GM12878 (cell line): ENCODE measurements at regions not wholly inside any gene's neighbourhood (a gene's known extent, or its start where the extent isn't known, plus 50 kb on each side); places are given as distances from the start of the nearest gene placed in this dataset.

Source experiments
- ATAC-seq: fragments of 200-7000 bp; cut with Tn5 transposase; 3 replicates; pipeline ENCODE4 v1.9.1; 2020; ENCODE audit warnings: mild to moderate bottlenecking, moderate library complexity
- BruUV-seq: library from RNA; stranded (reverse); fragments of 400-500 nt; replicated peaks from 2 replicates; lab custom pipeline; 2021; lab: Mats Ljungman, UMichigan
- CTCF ChIA-PET: fragments of 300-600 bp; sonication (Branson Sonifier 250); formaldehyde crosslinking; extraction: SDS; loops from one replicate; lab custom pipeline; 2021; ENCODE audit warnings: inconsistent platforms; lab: Yijun Ruan, JAX
- POLR2A ChIA-PET: fragments of 350-600 bp; formaldehyde crosslinking; extraction: SDS; loops from one replicate; lab custom pipeline; 2021; ENCODE audit warnings: inconsistent platforms; lab: Charles Lee
- RAD21 ChIA-PET: fragments of 300-600 bp; sonication (Branson Sonifier 250); formaldehyde crosslinking; loops from one replicate; lab custom pipeline; 2023; ENCODE audit warnings: antibody characterized with exemption; ENCODE audit not compliant: unreplicated experiment; lab: Charles Lee
- SMC1A ChIA-PET: fragments of 300-600 bp; sonication (Branson Sonifier 250); formaldehyde crosslinking; loops from one replicate; lab custom pipeline; 2023; ENCODE audit not compliant: unreplicated experiment, uncharacterized antibody; lab: Charles Lee
- DNase-seq: peaks from one replicate; pipeline ENCODE4 v3.0.0-alpha.2; 2011; ENCODE audit warnings: low read depth, low spot score
- FAIRE-seq: peaks from 3 replicates; lab custom pipeline; 2011; peaks lifted over from hg19 to GRCh38; lab: Jason Lieb, UNC
- H2AFZ ChIP-seq: 2 replicates; pipeline ENCODE4 v1.6.0; 2011; ENCODE audit warnings: low read depth, low read length, control low read depth; ENCODE audit not compliant: control insufficient read depth
- H3K27ac ChIP-seq: 2 replicates; pipeline ENCODE4 v1.5.1; 2011; ENCODE audit warnings: control low read depth; ENCODE audit not compliant: control insufficient read depth, insufficient read depth
- H3K27me3 ChIP-seq, 2 experiments: replicated peaks in 1 of 2; 2 replicates each; pipeline versions ENCODE4 v1.6.0 to v1.6.1; 2011; ENCODE audit warnings: low read length in 1 of 2; ENCODE audit not compliant: control insufficient read depth in 2 of 2, insufficient read depth in 2 of 2
- H3K36me3 ChIP-seq, 2 experiments: 2 replicates each; pipeline ENCODE4 v1.5.1; 2011; ENCODE audit warnings: low read length in 1 of 2; ENCODE audit not compliant: control insufficient read depth in 2 of 2, insufficient read depth in 2 of 2
- H3K4me1 ChIP-seq: 2 replicates; pipeline ENCODE4 v1.6.1; 2011; ENCODE audit warnings: mild to moderate bottlenecking, low read length, moderate library complexity, mixed read lengths; ENCODE audit not compliant: control insufficient read depth, insufficient read depth
- H3K4me2 ChIP-seq: 2 replicates; pipeline ENCODE4 v1.6.0; 2011; ENCODE audit warnings: control low read depth; ENCODE audit not compliant: control insufficient read depth, insufficient read depth
- H3K4me3 ChIP-seq: fragments of 200-600 bp; sonication (generic); 2 replicates; pipeline ENCODE4 v1.5.1; 2016
- H3K79me2 ChIP-seq: 2 replicates; pipeline ENCODE4 v1.6.0; 2011; ENCODE audit warnings: low read length; ENCODE audit not compliant: control insufficient read depth, insufficient read depth
- H3K9ac ChIP-seq: 2 replicates; pipeline ENCODE4 v1.8.0; 2011; ENCODE audit warnings: low read length, control low read depth, mixed read lengths; ENCODE audit not compliant: control insufficient read depth, insufficient read depth
- H3K9me3 ChIP-seq: replicated peaks from 3 replicates; pipeline ENCODE4 v1.5.1; 2011; ENCODE audit warnings: mild to moderate bottlenecking, low read length; ENCODE audit not compliant: control insufficient read depth, insufficient read depth
- H4K20me1 ChIP-seq: 2 replicates; pipeline ENCODE4 v1.6.0; 2011; ENCODE audit not compliant: control insufficient read depth, insufficient read depth
- CBX5 ChIP-seq: sonication (generic); IDR thresholded peaks from 2 replicates; pipeline ENCODE4 v1.6.1; 2016; ENCODE audit warnings: low read depth, moderate library complexity, mild to moderate bottlenecking, inconsistent platforms
- NFYB ChIP-seq: IDR thresholded peaks from 2 replicates; pipeline ENCODE4 v1.6.1; 2011; ENCODE audit warnings: low read depth, mild to moderate bottlenecking, low read length, improper control_type of control experiment, moderate library complexity; ENCODE audit not compliant: insufficient read depth
- TCF12 ChIP-seq: IDR thresholded peaks from 2 replicates; pipeline ENCODE4 v1.6.1; 2011; ENCODE audit warnings: low read depth, mild to moderate bottlenecking, low read length
- WGBS: methylation state at CpG from one replicate; pipeline ENCODE4 v1.1.6; 2016; ENCODE audit warnings: low lambda C conversion rate; ENCODE audit not compliant: insufficient replicate concordance, insufficient coverage; ENCODE audit errors: missing lambda C conversion rate; 5-methylcytosine and 5-hydroxymethylcytosine counted together
- in situ Hi-C: fragments of 300-500 bp; cut with MboI; formaldehyde crosslinking; loops from 9 replicates; pipeline ENCODE4 v1.14.3; 2018; ENCODE audit warnings: mixed read lengths
- intact Hi-C: fragments of 100-400 bp; cut with micrococcal nuclease; formaldehyde crosslinking; loops from one replicate; pipeline ENCODE4 v1.14.2; 2022; ENCODE audit not compliant: unreplicated experiment

DNA sequence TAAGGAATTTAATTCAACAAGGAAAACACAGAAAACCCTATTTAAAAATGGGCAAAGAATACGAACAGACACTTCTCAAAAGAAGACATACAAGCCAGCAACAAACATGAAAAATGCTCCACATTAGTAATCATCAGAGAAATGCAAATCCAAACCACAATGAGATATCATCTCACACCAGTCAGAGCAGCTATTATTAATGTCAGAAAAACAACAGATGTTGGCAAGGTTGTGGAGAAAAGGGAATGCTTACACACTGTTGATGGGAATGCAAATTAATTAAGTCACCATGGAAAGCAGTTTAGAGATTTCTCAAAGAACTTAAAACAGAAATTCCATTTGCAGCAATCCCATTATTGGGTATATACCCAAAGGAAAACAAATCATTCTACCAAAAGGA, 55.2 kb downstream of the GCC1 start:
- no peaks in the 10 kb centered on the region for H3K79me2 ChIP-seq
- in situ Hi-C loops: no loop called here
- ChIA-PET POLR2A (no interaction called here), CTCF (no interaction called here), RAD21 (no interaction called here), SMC1A (no interaction called here)
- H3K4me3 ChIP-seq: no peak overlapping the region
- no peaks in the 10 kb centered on the region for H3K27me3 ChIP-seq
- no peak for TF ChIP-seq NFYB
- H3K9me3 ChIP-seq: no peaks in the 10 kb centered on the region
- ATAC-seq (no peak), DNase-seq (no peak), FAIRE-seq (no peak)
- 0% methylated on average over 1 of the region's 1 CpG for WGBS
- no peaks in the 10 kb centered on the region for H4K20me1 ChIP-seq
- no TSS peak for BruUV-seq
- H3K36me3 ChIP-seq: no peaks in the 10 kb centered on the region
- H3K9ac ChIP-seq: no peak overlapping the region
- no peak overlapping the region for H2AFZ ChIP-seq
- no peaks in the 10 kb centered on the region for H3K4me1 ChIP-seq
- intact Hi-C loops: no loop called here
- no peak overlapping the region for H3K27ac ChIP-seq
- no peak overlapping the region for H3K4me2 ChIP-seq

DNA sequence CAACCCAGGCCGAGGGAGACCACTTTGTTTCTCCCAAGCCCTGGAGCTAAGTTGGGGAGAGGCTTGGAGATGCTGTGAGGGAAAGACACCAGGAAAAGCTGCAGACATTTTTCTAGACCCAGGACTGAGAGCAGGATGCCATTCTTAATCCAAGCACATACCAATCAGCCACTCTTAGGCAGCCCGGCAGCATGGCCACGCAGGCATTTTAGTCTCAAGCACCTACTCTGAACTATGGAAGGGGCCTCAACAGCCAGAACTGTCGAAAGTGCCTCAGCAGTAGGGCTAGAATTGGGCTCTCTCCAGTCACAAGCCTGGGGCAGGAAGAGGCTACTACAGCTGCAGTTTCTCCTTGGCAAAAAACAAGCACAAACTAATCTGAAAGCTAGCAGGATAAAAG, 57.8 kb downstream of the GCC1 start:
- ATAC-seq: no peak
- intact Hi-C loops: no loop called here
- Histone ChIP-seq H3K4me2 (no peak overlapping the region), H4K20me1 (no peaks in the 10 kb centered on the region), H3K4me3 (no peak overlapping the region), H3K9me3 (no peaks in the 10 kb centered on the region), H3K4me1 (no peaks in the 10 kb centered on the region), H3K27ac (no peak overlapping the region), H3K79me2 (no peaks in the 10 kb centered on the region), H2AFZ (no peak overlapping the region), H3K9ac (no peak overlapping the region), H3K36me3 (no peaks in the 10 kb centered on the region), H3K27me3 (no peaks in the 10 kb centered on the region)
- in situ Hi-C loops: no loop called here
- no peak for FAIRE-seq
- 27% methylated on average over 4 of the region's 4 CpGs for WGBS
- no TSS peak for BruUV-seq
- SMC1A ChIA-PET: interaction anchor here (1.3 kb wide), 1 partner anchor 13 kb away, joined by 4 read pairs; no protein-coding TSS in a partner anchor
- CTCF ChIA-PET: no interaction called here
- no peak for DNase-seq
- TF ChIP-seq TCF12 (no peak), CBX5 (no peak)
- RAD21 ChIA-PET: no interaction called here
- POLR2A ChIA-PET: no interaction called here
